Choroid plexus epithelial cell (primary cell): ENCODE measurements at regions not wholly inside any gene's neighbourhood (a gene's known extent, or its start where the extent isn't known, plus 50 kb on each side); places are given as distances from the start of the nearest gene placed in this dataset.

ENCODE experiments used
- DNase-seq: peaks from one replicate; pipeline ENCODE4 v3.0.0-alpha.2; 2010; ENCODE audit warnings: low read depth
- H3K4me3 ChIP-seq: 2 replicates; pipeline ENCODE4 v1.5.1; 2011; ENCODE audit warnings: low read depth, mild to moderate bottlenecking, control low read depth, low read length, moderate library complexity
- CTCF ChIP-seq: conservative IDR thresholded peaks from 2 replicates; pipeline ENCODE4 v1.5.1; 2011; ENCODE audit warnings: low read depth, mild to moderate bottlenecking, control low read depth, inconsistent platforms, low read length, moderate library complexity

GRCh38 chr13:48892053-48892687 lies 83.5 kb upstream of the FNDC3A start:
- peak; percentile 92 for DNase-seq
- TF ChIP-seq CTCF: no peak
- no peak overlapping the region for H3K4me3 ChIP-seq

GRCh38 chr13:48892688-48893075 lies 83.0 kb upstream of the FNDC3A start:
- H3K4me3 ChIP-seq: no peak overlapping the region
- DNase-seq: no peak
- no peak for TF ChIP-seq CTCF

- no peak overlapping the region for H3K4me3 ChIP-seq
- TF ChIP-seq CTCF: no peak
- DNase-seq: peak; percentile 87
Observed at GRCh38 chr13:48896312-48896711, 79.4 kb upstream of the FNDC3A start.

- H3K4me3 ChIP-seq: no peak overlapping the region
- no peak for DNase-seq
- no peak for TF ChIP-seq CTCF
Observed at GRCh38 chr13:48901781-48902180, 73.9 kb upstream of the FNDC3A start.

GRCh38 chr13:48902368-48902767 lies 73.3 kb upstream of the FNDC3A start:
- no peak for TF ChIP-seq CTCF
- DNase-seq: peak; percentile 43
- H3K4me3 ChIP-seq: no peak overlapping the region

- no peak overlapping the region for H3K4me3 ChIP-seq
- no peak for TF ChIP-seq CTCF
- DNase-seq: no peak
Observed at GRCh38 chr13:48904668-48905290, 70.9 kb upstream of the FNDC3A start.

GRCh38 chr13:48906200-48906599 lies 69.5 kb upstream of the FNDC3A start:
- no peak overlapping the region for H3K4me3 ChIP-seq
- no peak for TF ChIP-seq CTCF
- DNase-seq: no peak
